ENCODE measurements at regions not wholly inside any gene's neighbourhood (a gene's known extent, or its start where the extent isn't known, plus 50 kb on each side); places are given as distances from the start of the nearest gene placed in this dataset.

- Histone ChIP-seq H3K56ac (ENCODE audit: insufficient read length, low read depth, low read length) (no peak overlapping the region), H2BK20ac (ENCODE audit: low read depth, low read length, poor library complexity, severe bottlenecking) (no peak overlapping the region), H3K4me2 (ENCODE audit: insufficient read depth, insufficient read length, low read length) (no peak overlapping the region), H2AK5ac (ENCODE audit: insufficient read length, low read length) (no peak overlapping the region), H4K91ac (ENCODE audit: insufficient read length, low read depth, low read length) (no peak overlapping the region), H2BK120ac (ENCODE audit: low read depth, low read length, poor library complexity, severe bottlenecking) (no peak overlapping the region), H2BK15ac (ENCODE audit: low read depth, low read length) (no peak overlapping the region), H3K23me2 (ENCODE audit: insufficient read length, low read depth, low read length, poor library complexity, severe bottlenecking) (no peaks in the 10 kb centered on the region), H4K8ac (replicated peaks; ENCODE audit: insufficient read length, low read depth, low read length) (no peak overlapping the region), H2AFZ (ENCODE audit: low read length) (no peak overlapping the region), H3K18ac (ENCODE audit: insufficient read length, low read depth, low read length) (no peak overlapping the region), H4K5ac (ENCODE audit: insufficient read length, low read depth, low read length) (no peak overlapping the region), H3K23ac (ENCODE audit: insufficient read length, low read depth, low read length) (no peak overlapping the region), H2BK5ac (ENCODE audit: insufficient read length, low read length) (no peak overlapping the region), H3K4ac (ENCODE audit: low read depth, low read length) (no peak overlapping the region), H3K79me1 (ENCODE audit: insufficient read depth, low read depth, low read length, poor library complexity, severe bottlenecking) (no peaks in the 10 kb centered on the region), H3T11ph (ENCODE audit: low read length) (no peak overlapping the region), H3K27ac (ENCODE audit: insufficient read length, low read depth, low read length) (no peak overlapping the region), H3K9me3 (ENCODE audit: control insufficient read depth, low read depth, low read length) (no peaks in the 10 kb centered on the region), H3K9ac (ENCODE audit: extremely low read depth, insufficient read length, low read length) (no peak overlapping the region), H3K14ac (ENCODE audit: insufficient read depth, low read length) (no peak overlapping the region), H3K27me3 (ENCODE audit: insufficient read depth, low read length) (no peaks in the 10 kb centered on the region), H2BK12ac (ENCODE audit: insufficient read length, low read depth, low read length) (no peak overlapping the region), H4K20me1 (ENCODE audit: control insufficient read depth, insufficient read depth, insufficient read length) (no peaks in the 10 kb centered on the region), H3K79me2 (ENCODE audit: insufficient read depth, low read length) (no peaks in the 10 kb centered on the region), H3K4me1 (ENCODE audit: insufficient read depth, low read length) (no peaks in the 10 kb centered on the region)
- no CpG with 5 or more reads among the region's 7 CpGs for WGBS (ENCODE audit: extremely low coverage, insufficient read length, low lambda C conversion rate)
- H3K27ac Mint-ChIP-seq: no peak overlapping the region
- no peaks in the 10 kb centered on the region for H3K36me3 Mint-ChIP-seq (ENCODE audit: insufficient read depth in 1 of 3, low read depth in 3 of 3)
- DNase-seq: no peak
- H3K27me3 Mint-ChIP-seq (ENCODE audit: low read depth): no peaks in the 10 kb centered on the region
- no peaks in the 10 kb centered on the region for H3K4me1 Mint-ChIP-seq
- H3K9me3 Mint-ChIP-seq: no peaks in the 10 kb centered on the region
- TF ChIP-seq CTCF (conservative IDR thresholded peaks at IDR 0.05): no peak
- no peak overlapping the region for H3K4me3 Mint-ChIP-seq
Measured at GRCh38 chr4:20512033-20512792, 188.0 kb upstream of the PACRGL start.
